Naive thymus-derived CD4-positive, alpha-beta T cell (primary cell): ENCODE measurements at regions not wholly inside any gene's neighbourhood (a gene's known extent, or its start where the extent isn't known, plus 50 kb on each side); places are given as distances from the start of the nearest gene placed in this dataset.
A peak's percentile ranks its signal among the peaks of the same experiment; 100 is the strongest.

Experiments
- ATAC-seq: fragments of 150-1000 bp; cut with Tn5 transposase; 2 replicates; pipeline ENCODE4 v1.10.0; 2021; ENCODE audit warnings: mild to moderate bottlenecking, moderate library complexity
- CTCF ChIA-PET: fragments of 350-600 bp; sonication (Branson Sonifier 250); formaldehyde crosslinking; loops from one replicate; lab custom pipeline; 2021; ENCODE audit warnings: antibody characterized with exemption; lab: Charles Lee
- POLR2A ChIA-PET: fragments of 350-600 bp; sonication (Branson Sonifier 250); formaldehyde crosslinking; loops from one replicate; lab custom pipeline; 2021; ENCODE audit warnings: antibody characterized with exemption, inconsistent platforms; lab: Charles Lee
- DNase-seq, 9 donors: peaks; one replicate each; pipeline versions ENCODE4 v3.0.0 to v3.0.0-alpha.2; 2020 to 2022; ENCODE audit warnings: mixed read lengths in 1 of 9
- H3K27ac ChIP-seq: one replicate; pipeline ENCODE4 v1.7.0; 2013; ENCODE audit warnings: mild to moderate bottlenecking, low read depth, low read length, moderate library complexity
- H3K27me3 ChIP-seq, 2 donors: one replicate each; pipeline ENCODE4 v1.7.0; 2013; ENCODE audit warnings: low read length in 2 of 2, mild to moderate bottlenecking in 2 of 2, moderate library complexity in 2 of 2; ENCODE audit not compliant: control insufficient read depth in 2 of 2, insufficient read depth in 2 of 2
- H3K36me3 ChIP-seq, 3 experiments: 1 replicate in 2 of 3; 2 replicates in 1 of 3; pipeline ENCODE4 v1.7.0; 2013; ENCODE audit warnings: low read length in 3 of 3, mild to moderate bottlenecking in 3 of 3, moderate library complexity in 1 of 3; ENCODE audit not compliant: insufficient read depth in 3 of 3, control insufficient read depth in 2 of 3
- H3K4me1 ChIP-seq, 2 donors: one replicate each; pipeline ENCODE4 v1.7.0; 2013; ENCODE audit warnings: low read length in 2 of 2, mild to moderate bottlenecking in 2 of 2, moderate library complexity in 1 of 2; ENCODE audit not compliant: control insufficient read depth in 2 of 2, insufficient read depth in 2 of 2
- H3K4me3 ChIP-seq: 2 replicates; pipeline ENCODE4 v1.7.0; 2013; ENCODE audit warnings: mild to moderate bottlenecking, low read length
- H3K9me3 ChIP-seq, 3 experiments: 1 replicate in 2 of 3; 2 replicates in 1 of 3; pipeline ENCODE4 v1.7.0; 2013; ENCODE audit warnings: low read length in 3 of 3; ENCODE audit not compliant: control insufficient read depth in 2 of 3
- H3K27ac Mint-ChIP-seq, 9 donors: one replicate each; pipeline ENCODE4 v1.8.0; 2020 to 2022; ENCODE audit warnings: mixed read lengths in 9 of 9, mild to moderate bottlenecking in 8 of 9, moderate library complexity in 5 of 9, inconsistent platforms in 2 of 9
- H3K27me3 Mint-ChIP-seq, 5 donors: one replicate each; pipeline ENCODE4 v1.8.0; 2021 to 2022; ENCODE audit warnings: mixed read lengths in 5 of 5, mild to moderate bottlenecking in 1 of 5
- H3K36me3 Mint-ChIP-seq, 5 donors: one replicate each; pipeline ENCODE4 v1.8.0; 2020 to 2022; ENCODE audit warnings: mixed read lengths in 5 of 5, mild to moderate bottlenecking in 3 of 5, inconsistent platforms in 1 of 5
- H3K4me1 Mint-ChIP-seq, 7 donors: one replicate each; pipeline ENCODE4 v1.8.0; 2020 to 2022; ENCODE audit warnings: mixed read lengths in 7 of 7, mild to moderate bottlenecking in 3 of 7, inconsistent platforms in 1 of 7
- H3K4me3 Mint-ChIP-seq, 10 donors: one replicate each; pipeline ENCODE4 v1.8.0; 2020 to 2022; ENCODE audit warnings: mild to moderate bottlenecking in 10 of 10, mixed read lengths in 10 of 10, moderate library complexity in 6 of 10, inconsistent platforms in 2 of 10
- H3K9me3 Mint-ChIP-seq, 11 donors: one replicate each; pipeline ENCODE4 v1.8.0; 2020 to 2022; ENCODE audit warnings: mixed read lengths in 11 of 11, mild to moderate bottlenecking in 4 of 11, inconsistent platforms in 1 of 11, moderate library complexity in 1 of 11
- intact Hi-C, 2 donors: fragments of 100-400 bp; cut with micrococcal nuclease; formaldehyde crosslinking; loops; one replicate each; pipeline ENCODE4 v1.15.1; 2023

- ATAC-seq (no peak), DNase-seq (no peak)
- H3K27me3 Mint-ChIP-seq = no peaks in the 10 kb centered on the region
- peaks cover 0 to 31% (median 14%) of the 10 kb centered on the region in 7 donors for H3K4me1 Mint-ChIP-seq
- H3K4me3 ChIP-seq = no peak overlapping the region
- no peaks in the 10 kb centered on the region for H3K27me3 ChIP-seq
- ChIA-PET CTCF (no interaction called here), POLR2A (no interaction called here)
- H3K9me3 ChIP-seq = no peaks in the 10 kb centered on the region
- H3K9me3 Mint-ChIP-seq = peaks cover 0 to 4% (median 0%) of the 10 kb centered on the region in 11 donors
- intact Hi-C loops = no loop called here
- H3K36me3 Mint-ChIP-seq = peaks cover 0 to 9% (median 0%) of the 10 kb centered on the region in 5 donors
- H3K4me1 ChIP-seq = peaks cover 0 to 6% of the 10 kb centered on the region in 2 donors
- H3K27ac ChIP-seq = no peak overlapping the region
- no peak overlapping the region for H3K4me3 Mint-ChIP-seq
- no peak overlapping the region for H3K27ac Mint-ChIP-seq
- peaks cover 0 to 33% (median 0%) of the 10 kb centered on the region in 3 experiments for H3K36me3 ChIP-seq
These were observed 184.9 kb downstream of the BRD1 start for GRCh38 chr22:49642741-49643140.

GRCh38 chr22:49642331-49642730 lies 185.3 kb downstream of the BRD1 start:
- H3K27ac ChIP-seq = no peak overlapping the region
- intact Hi-C loops = no loop called here
- Mint-ChIP-seq H3K9me3 (peaks cover 0 to 4% (median 0%) of the 10 kb centered on the region in 11 donors), H3K36me3 (peaks cover 0 to 9% (median 0%) of the 10 kb centered on the region in 5 donors), H3K27ac (no peak overlapping the region), H3K4me3 (no peak overlapping the region), H3K27me3 (no peaks in the 10 kb centered on the region), H3K4me1 (peaks cover 0 to 32% (median 14%) of the 10 kb centered on the region in 7 donors)
- peaks cover 0 to 30% (median 0%) of the 10 kb centered on the region in 3 experiments for H3K36me3 ChIP-seq
- H3K27me3 ChIP-seq = no peaks in the 10 kb centered on the region
- no peak overlapping the region for H3K4me3 ChIP-seq
- H3K9me3 ChIP-seq = no peaks in the 10 kb centered on the region
- ATAC-seq = no peak
- ChIA-PET CTCF (no interaction called here), POLR2A (no interaction called here)
- DNase-seq = no peak
- H3K4me1 ChIP-seq = peaks cover 0 to 2% of the 10 kb centered on the region in 2 donors

DNA sequence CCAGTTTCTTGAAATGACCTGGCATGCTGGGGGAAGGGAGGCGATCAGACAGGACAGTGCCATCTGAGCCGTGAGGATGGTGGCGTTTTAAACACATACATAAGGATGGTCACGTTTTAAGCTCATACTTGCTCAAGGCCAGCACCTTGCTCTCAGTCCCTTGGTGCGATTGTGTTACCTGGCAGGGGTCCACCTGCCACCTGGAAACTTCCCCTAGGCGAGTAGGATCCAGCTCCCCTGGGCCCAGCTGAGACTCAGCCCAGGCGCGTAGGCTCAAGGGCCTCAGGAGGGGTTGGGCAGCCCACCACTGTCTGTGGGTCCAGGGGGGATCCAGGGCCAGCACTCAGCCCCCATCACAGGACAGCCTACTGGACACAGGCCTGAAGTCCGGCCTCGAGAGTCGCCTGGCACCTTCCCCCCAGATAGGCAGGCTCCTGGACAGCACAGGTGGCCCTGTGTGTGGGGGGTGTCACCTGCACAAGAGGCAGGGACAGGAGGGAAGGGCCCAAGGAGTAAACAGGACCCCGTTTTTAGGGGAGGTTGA lies 185.8 kb downstream of the BRD1 start:
- peaks cover 0 to 4% (median 0%) of the 10 kb centered on the region in 11 donors for H3K9me3 Mint-ChIP-seq
- Histone ChIP-seq H3K27me3 (no peaks in the 10 kb centered on the region), H3K4me3 (no peak overlapping the region), H3K36me3 (peaks cover 0 to 29% (median 0%) of the 10 kb centered on the region in 3 experiments), H3K27ac (no peak overlapping the region), H3K9me3 (no peaks in the 10 kb centered on the region), H3K4me1 (no peaks in the 10 kb centered on the region)
- H3K4me3 Mint-ChIP-seq = no peak overlapping the region
- peak overlapping the region in 2 of 9 donors; percentile 21 to 54 for H3K27ac Mint-ChIP-seq
- H3K27me3 Mint-ChIP-seq = no peaks in the 10 kb centered on the region
- CTCF ChIA-PET = no interaction called here
- ATAC-seq (no peak), DNase-seq (no peak)
- intact Hi-C loops = no loop called here
- POLR2A ChIA-PET = no interaction called here
- peaks cover 0 to 9% (median 0%) of the 10 kb centered on the region in 5 donors for H3K36me3 Mint-ChIP-seq
- H3K4me1 Mint-ChIP-seq = peaks cover 0 to 27% (median 14%) of the 10 kb centered on the region in 7 donors

DNA sequence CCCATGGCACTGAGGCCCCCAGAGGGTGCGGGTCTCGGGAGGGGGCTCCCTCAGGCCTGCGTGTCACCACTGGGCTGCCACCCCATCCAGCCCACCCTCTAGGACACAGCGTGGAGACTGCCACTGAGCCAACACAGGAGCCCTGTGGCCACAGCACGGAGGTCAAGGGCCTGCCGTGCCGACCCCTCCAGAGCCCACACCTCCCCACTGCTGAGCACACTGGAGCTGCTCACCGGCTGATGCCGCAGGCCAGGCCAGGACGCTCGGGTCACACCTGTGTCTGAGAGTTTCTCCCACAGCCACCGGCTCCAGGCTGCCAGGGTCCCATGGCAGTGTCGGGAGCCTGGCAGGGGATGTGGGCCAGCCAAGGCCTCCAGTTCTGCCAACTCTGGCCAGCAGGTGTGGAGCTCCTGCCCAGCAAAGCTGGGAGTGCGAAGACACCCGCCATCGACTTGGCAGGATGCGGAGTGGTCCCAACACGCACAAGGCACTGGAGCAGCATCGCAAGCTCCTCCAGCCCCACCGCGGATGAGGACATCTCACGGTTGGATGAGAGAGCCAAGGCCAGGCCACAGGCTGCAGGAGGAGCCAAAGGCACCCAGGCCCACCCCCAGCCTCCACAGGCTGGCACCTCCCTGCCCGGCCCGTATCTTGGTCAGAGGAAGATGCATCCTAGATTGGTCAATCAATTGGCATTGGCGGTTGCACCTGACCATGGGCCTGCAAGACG lies 187.1 kb downstream of the BRD1 start:
- CTCF ChIA-PET = no interaction called here
- intact Hi-C loops = no loop called here

GRCh38 chr22:49639956-49640355 lies 187.7 kb downstream of the BRD1 start:
- Histone ChIP-seq H3K27ac (no peak overlapping the region), H3K4me3 (no peak overlapping the region), H3K36me3 (peaks cover 0 to 28% (median 0%) of the 10 kb centered on the region in 3 experiments), H3K4me1 (no peaks in the 10 kb centered on the region), H3K9me3 (no peaks in the 10 kb centered on the region), H3K27me3 (no peaks in the 10 kb centered on the region)
- Mint-ChIP-seq H3K4me3 (no peak overlapping the region), H3K27me3 (no peaks in the 10 kb centered on the region), H3K27ac (no peak overlapping the region), H3K9me3 (no peaks in the 10 kb centered on the region), H3K4me1 (peaks cover 0 to 12% (median 5%) of the 10 kb centered on the region in 7 donors), H3K36me3 (peaks cover 0 to 2% (median 0%) of the 10 kb centered on the region in 5 donors)
- POLR2A ChIA-PET = no interaction called here
- DNase-seq (no peak), ATAC-seq (no peak)
- intact Hi-C loops = no loop called here
- CTCF ChIA-PET = no interaction called here

More for the DNA sequence above, 187.1 kb downstream of the BRD1 start:
- ATAC-seq (peak; percentile 18), DNase-seq (no peak)
- Histone ChIP-seq H3K4me1 (no peaks in the 10 kb centered on the region), H3K4me3 (no peak overlapping the region), H3K27me3 (no peaks in the 10 kb centered on the region), H3K9me3 (no peaks in the 10 kb centered on the region), H3K27ac (no peak overlapping the region), H3K36me3 (peaks cover 0 to 32% (median 0%) of the 10 kb centered on the region in 3 experiments)
- H3K27me3 Mint-ChIP-seq = no peaks in the 10 kb centered on the region
- no peak overlapping the region for H3K4me3 Mint-ChIP-seq
- POLR2A ChIA-PET = no interaction called here
- peaks cover 0 to 17% (median 11%) of the 10 kb centered on the region in 7 donors for H3K4me1 Mint-ChIP-seq
- peaks cover 0 to 7% (median 0%) of the 10 kb centered on the region in 5 donors for H3K36me3 Mint-ChIP-seq
- no peak overlapping the region for H3K27ac Mint-ChIP-seq
- peaks cover 0 to 4% (median 0%) of the 10 kb centered on the region in 11 donors for H3K9me3 Mint-ChIP-seq

- Histone ChIP-seq H3K36me3 (peaks cover 0 to 28% (median 0%) of the 10 kb centered on the region in 3 experiments), H3K27ac (no peak overlapping the region), H3K9me3 (no peaks in the 10 kb centered on the region), H3K27me3 (no peaks in the 10 kb centered on the region), H3K4me3 (no peak overlapping the region), H3K4me1 (no peaks in the 10 kb centered on the region)
- Mint-ChIP-seq H3K36me3 (no peaks in the 10 kb centered on the region), H3K27me3 (no peaks in the 10 kb centered on the region), H3K9me3 (no peaks in the 10 kb centered on the region), H3K27ac (peak overlapping the region in 1 of 9 donors; percentile 78), H3K4me1 (peaks cover 0 to 12% (median 6%) of the 10 kb centered on the region in 7 donors), H3K4me3 (no peak overlapping the region)
- intact Hi-C loops = no loop called here
- ChIA-PET CTCF (no interaction called here), POLR2A (no interaction called here)
- no peak for ATAC-seq
- no peak for DNase-seq
These were observed 188.9 kb downstream of the BRD1 start for GRCh38 chr22:49638788-49639187.
